Thoracic aorta (tissue), 2 donors: ENCODE measurements at regions not wholly inside any gene's neighbourhood (a gene's known extent, or its start where the extent isn't known, plus 50 kb on each side); places are given as distances from the start of the nearest gene placed in this dataset.

Source experiments
- ATAC-seq: fragments of 150-250 bp; one replicate; pipeline ENCODE4 v1.8.0; 2017; ENCODE audit warnings: low read depth; ENCODE audit not compliant: insufficient number of reproducible peaks, low FRiP score
- DNase-seq: peaks from one replicate; pipeline ENCODE4 v3.0.0-alpha.2; 2020; ENCODE audit warnings: low spot score
- H3K27ac ChIP-seq, 2 donors: fragments of 200-600 bp; sonication (generic); 1 replicate in 1 of 2; 2 replicates in 1 of 2; pipeline ENCODE4 v1.5.1; 2016; ENCODE audit warnings: mild to moderate bottlenecking in 2 of 2, moderate library complexity in 2 of 2
- H3K27me3 ChIP-seq: fragments of 200-600 bp; sonication (generic); replicated peaks from 2 replicates; pipeline ENCODE4 v1.6.0; 2016; ENCODE audit warnings: mild to moderate bottlenecking; ENCODE audit not compliant: insufficient read depth
- H3K36me3 ChIP-seq: fragments of 200-600 bp; sonication (generic); one replicate; pipeline ENCODE4 v1.5.1; 2016
- H3K4me1 ChIP-seq, 2 donors: fragments of 200-600 bp; sonication (generic); 1 replicate in 1 of 2; 2 replicates in 1 of 2; pipeline versions ENCODE4 v1.5.1 to v1.6.0; 2016; ENCODE audit warnings: low read depth in 2 of 2, mild to moderate bottlenecking in 1 of 2; ENCODE audit not compliant: control insufficient read depth in 1 of 2
- H3K4me3 ChIP-seq: fragments of 200-600 bp; sonication (generic); 2 replicates; pipeline ENCODE4 v1.5.1; 2016; ENCODE audit warnings: mild to moderate bottlenecking
- H3K9me3 ChIP-seq: fragments of 200-600 bp; sonication (generic); 2 replicates; pipeline ENCODE4 v1.5.1; 2016
- TF ChIP-seq, protein P1 (sequence below): fragments of 200-600 bp; sonication (generic); IDR thresholded peaks from one replicate; pipeline ENCODE4 v1.5.1; 2019; ENCODE audit warnings: antibody characterized with exemption

DNA sequence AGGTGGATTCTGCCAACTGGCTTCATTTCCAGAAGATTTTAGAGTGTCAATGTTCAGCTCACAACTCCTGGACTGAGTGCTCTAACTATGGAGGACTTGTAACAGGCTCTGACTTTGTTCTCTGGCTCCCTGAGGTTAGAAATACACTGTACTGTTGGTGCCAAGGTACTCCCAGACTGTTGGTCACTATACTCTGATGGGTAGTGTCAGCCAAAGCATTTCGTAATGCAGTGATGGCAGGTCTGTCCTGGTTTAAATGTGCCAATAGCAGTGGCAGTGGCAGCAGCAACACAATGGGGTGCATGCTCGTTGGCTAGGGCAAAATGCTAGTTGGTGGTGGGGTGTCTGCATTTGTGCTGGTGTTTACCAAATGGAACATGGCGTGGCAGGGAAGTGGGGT, 472.2 kb downstream of the TDRD3 start:
- H3K27ac ChIP-seq = no peak overlapping the region
- no peak for ATAC-seq
- TF ChIP-seq, protein P1, sequence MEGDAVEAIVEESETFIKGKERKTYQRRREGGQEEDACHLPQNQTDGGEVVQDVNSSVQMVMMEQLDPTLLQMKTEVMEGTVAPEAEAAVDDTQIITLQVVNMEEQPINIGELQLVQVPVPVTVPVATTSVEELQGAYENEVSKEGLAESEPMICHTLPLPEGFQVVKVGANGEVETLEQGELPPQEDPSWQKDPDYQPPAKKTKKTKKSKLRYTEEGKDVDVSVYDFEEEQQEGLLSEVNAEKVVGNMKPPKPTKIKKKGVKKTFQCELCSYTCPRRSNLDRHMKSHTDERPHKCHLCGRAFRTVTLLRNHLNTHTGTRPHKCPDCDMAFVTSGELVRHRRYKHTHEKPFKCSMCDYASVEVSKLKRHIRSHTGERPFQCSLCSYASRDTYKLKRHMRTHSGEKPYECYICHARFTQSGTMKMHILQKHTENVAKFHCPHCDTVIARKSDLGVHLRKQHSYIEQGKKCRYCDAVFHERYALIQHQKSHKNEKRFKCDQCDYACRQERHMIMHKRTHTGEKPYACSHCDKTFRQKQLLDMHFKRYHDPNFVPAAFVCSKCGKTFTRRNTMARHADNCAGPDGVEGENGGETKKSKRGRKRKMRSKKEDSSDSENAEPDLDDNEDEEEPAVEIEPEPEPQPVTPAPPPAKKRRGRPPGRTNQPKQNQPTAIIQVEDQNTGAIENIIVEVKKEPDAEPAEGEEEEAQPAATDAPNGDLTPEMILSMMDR = no peak
- no peaks in the 10 kb centered on the region for H3K36me3 ChIP-seq
- no peaks in the 10 kb centered on the region for H3K27me3 ChIP-seq
- no peak overlapping the region for H3K4me3 ChIP-seq
- no peaks in the 10 kb centered on the region for H3K4me1 ChIP-seq
- no peaks in the 10 kb centered on the region for H3K9me3 ChIP-seq
- DNase-seq = no peak

GRCh38 chr13:60862036-60862435, 465.0 kb downstream of the TDRD3 start:
- Histone ChIP-seq H3K27ac (no peak overlapping the region), H3K27me3 (no peaks in the 10 kb centered on the region), H3K36me3 (no peaks in the 10 kb centered on the region), H3K4me1 (no peaks in the 10 kb centered on the region), H3K4me3 (no peak overlapping the region), H3K9me3 (no peaks in the 10 kb centered on the region)
- ATAC-seq (no peak), DNase-seq (no peak)
- TF ChIP-seq, protein P1 = no peak

GRCh38 chr13:60857698-60858097, 460.7 kb downstream of the TDRD3 start:
- H3K4me1 ChIP-seq = no peaks in the 10 kb centered on the region
- no peak overlapping the region for H3K27ac ChIP-seq
- no peaks in the 10 kb centered on the region for H3K36me3 ChIP-seq
- TF ChIP-seq, protein P1 = no peak
- no peaks in the 10 kb centered on the region for H3K27me3 ChIP-seq
- DNase-seq (no peak), ATAC-seq (no peak)
- H3K9me3 ChIP-seq = no peaks in the 10 kb centered on the region
- no peak overlapping the region for H3K4me3 ChIP-seq

- Histone ChIP-seq H3K27ac (no peak overlapping the region), H3K27me3 (no peaks in the 10 kb centered on the region), H3K4me3 (no peak overlapping the region), H3K36me3 (no peaks in the 10 kb centered on the region), H3K4me1 (no peaks in the 10 kb centered on the region), H3K9me3 (no peaks in the 10 kb centered on the region)
- DNase-seq (no peak), ATAC-seq (no peak)
- TF ChIP-seq, protein P1 = no peak
Observed at GRCh38 chr13:60852886-60853285, 455.9 kb downstream of the TDRD3 start.

DNA sequence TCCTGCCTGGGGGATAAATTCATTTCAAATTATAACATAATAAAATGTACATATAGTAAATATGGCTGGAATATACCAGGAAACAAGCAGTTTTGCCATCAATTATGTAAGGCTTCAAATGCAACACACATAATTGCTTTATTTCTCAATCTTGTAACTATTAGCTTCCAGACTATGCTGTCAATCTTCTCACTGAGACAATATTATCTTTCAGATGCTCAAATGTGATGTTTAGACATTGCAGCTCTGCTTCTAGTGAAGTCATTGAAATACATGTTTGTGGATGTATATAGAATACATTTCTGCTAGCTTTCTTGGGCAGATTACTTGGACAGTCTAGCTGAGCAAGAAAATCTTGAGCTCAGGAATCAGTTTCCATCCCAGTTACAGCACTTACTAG, 454.4 kb downstream of the TDRD3 start:
- H3K27ac ChIP-seq = no peak overlapping the region
- TF ChIP-seq, protein P1 = no peak
- no peaks in the 10 kb centered on the region for H3K36me3 ChIP-seq
- no peak for ATAC-seq
- no peaks in the 10 kb centered on the region for H3K4me1 ChIP-seq
- no peaks in the 10 kb centered on the region for H3K27me3 ChIP-seq
- no peak overlapping the region for H3K4me3 ChIP-seq
- DNase-seq = no peak
- peaks cover 3% of the 10 kb centered on the region for H3K9me3 ChIP-seq
